ENCODE measurements at regions not wholly inside any gene's neighbourhood (a gene's known extent, or its start where the extent isn't known, plus 50 kb on each side); places are given as distances from the start of the nearest gene placed in this dataset.
"Not testable (repeated sequence)": the region's sequence is repeated elsewhere in the genome, so short reads cannot be mapped to it uniquely, and the experiment has no call there.

DNA sequence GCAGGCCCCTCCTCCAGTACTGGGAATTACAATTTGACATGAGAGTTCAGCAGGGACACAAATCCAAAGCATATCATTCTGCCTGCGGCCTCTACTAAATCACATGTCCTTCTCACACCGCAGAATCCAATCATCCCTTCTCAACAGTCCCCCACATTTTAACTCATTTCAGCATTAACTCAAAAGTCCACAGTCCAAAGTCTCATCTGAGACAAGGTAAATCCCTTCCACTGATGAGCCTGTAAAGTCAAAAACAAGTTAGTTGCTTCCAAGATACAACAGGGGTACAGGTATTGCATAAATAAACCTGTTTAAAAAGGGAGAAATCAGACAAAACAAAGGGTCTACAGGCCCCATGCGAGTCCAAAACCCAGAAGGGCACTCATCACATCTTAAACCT, 64.0 kb downstream of the EBNA1BP2 start:
- CTCF ChIA-PET, result no interaction called here
- POLR2A ChIA-PET, result no interaction called here
- Mint-ChIP-seq H3K36me3 (peaks cover 0 to 24% (median 0%) of the 10 kb centered on the region in 3 donors), H3K4me1 (no peaks in the 10 kb centered on the region), H3K9me3 (peaks cover 11 to 23% (median 17%) of the 10 kb centered on the region in 5 donors), H3K27me3 (peaks cover 5 to 22% of the 10 kb centered on the region in 2 donors), H3K4me3 (no peak overlapping the region), H3K27ac (no peak overlapping the region)
- DNase-seq, result no peak
- Histone ChIP-seq H3K27me3 (ENCODE audit: insufficient read depth, low read length, poor library complexity, severe bottlenecking) (no peaks in the 10 kb centered on the region), H3K4me3 (ENCODE audit: low read length) (no peak overlapping the region), H3K36me3 (ENCODE audit: insufficient read depth, low read length) (no peaks in the 10 kb centered on the region), H3K9me3 (ENCODE audit: low read length) (no peaks in the 10 kb centered on the region), H3K4me1 (ENCODE audit: insufficient read depth, low read length) (no peaks in the 10 kb centered on the region), H3K27ac (ENCODE audit: low read depth, low read length) (no peak overlapping the region)

DNA sequence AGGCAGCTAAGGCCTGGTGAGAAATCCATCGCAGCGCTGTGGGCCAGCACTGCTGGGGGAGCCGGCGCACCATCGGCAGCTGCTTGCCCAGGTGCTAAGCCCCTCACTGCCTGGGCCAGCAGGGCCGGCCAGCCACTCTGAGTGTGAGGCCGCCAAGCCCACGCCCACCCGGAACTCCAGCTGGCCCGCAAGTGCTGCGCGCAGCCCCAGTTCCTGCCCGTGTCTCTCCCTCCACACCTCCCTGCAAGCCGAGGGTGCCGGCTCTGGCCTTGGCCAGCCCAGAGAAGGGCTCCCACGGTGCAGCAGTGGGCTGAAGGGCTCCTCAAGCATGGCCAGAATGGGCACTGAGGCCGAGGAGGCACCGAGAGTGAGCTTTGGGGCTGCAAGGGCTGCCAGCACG, 64.4 kb downstream of the EBNA1BP2 start:
- H3K4me1 ChIP-seq (ENCODE audit: insufficient read depth, low read length), result no peaks in the 10 kb centered on the region
- Mint-ChIP-seq H3K36me3 (peaks cover 0 to 24% (median 0%) of the 10 kb centered on the region in 3 donors), H3K27ac (no peak overlapping the region), H3K27me3 (peaks cover 5 to 22% of the 10 kb centered on the region in 2 donors), H3K4me3 (no peak overlapping the region), H3K9me3 (peaks cover 11 to 23% (median 17%) of the 10 kb centered on the region in 5 donors), H3K4me1 (no peaks in the 10 kb centered on the region)
- H3K27me3 ChIP-seq (ENCODE audit: insufficient read depth, low read length, poor library complexity, severe bottlenecking), result no peaks in the 10 kb centered on the region
- DNase-seq, result no peak
- no peaks in the 10 kb centered on the region for H3K36me3 ChIP-seq (ENCODE audit: insufficient read depth, low read length)
- H3K9me3 ChIP-seq (ENCODE audit: low read length), result no peaks in the 10 kb centered on the region
- POLR2A ChIA-PET, result no interaction called here
- CTCF ChIA-PET, result no interaction called here
- no peak overlapping the region for H3K4me3 ChIP-seq (ENCODE audit: low read length)
- H3K27ac ChIP-seq (ENCODE audit: low read depth, low read length), result no peak overlapping the region

DNA sequence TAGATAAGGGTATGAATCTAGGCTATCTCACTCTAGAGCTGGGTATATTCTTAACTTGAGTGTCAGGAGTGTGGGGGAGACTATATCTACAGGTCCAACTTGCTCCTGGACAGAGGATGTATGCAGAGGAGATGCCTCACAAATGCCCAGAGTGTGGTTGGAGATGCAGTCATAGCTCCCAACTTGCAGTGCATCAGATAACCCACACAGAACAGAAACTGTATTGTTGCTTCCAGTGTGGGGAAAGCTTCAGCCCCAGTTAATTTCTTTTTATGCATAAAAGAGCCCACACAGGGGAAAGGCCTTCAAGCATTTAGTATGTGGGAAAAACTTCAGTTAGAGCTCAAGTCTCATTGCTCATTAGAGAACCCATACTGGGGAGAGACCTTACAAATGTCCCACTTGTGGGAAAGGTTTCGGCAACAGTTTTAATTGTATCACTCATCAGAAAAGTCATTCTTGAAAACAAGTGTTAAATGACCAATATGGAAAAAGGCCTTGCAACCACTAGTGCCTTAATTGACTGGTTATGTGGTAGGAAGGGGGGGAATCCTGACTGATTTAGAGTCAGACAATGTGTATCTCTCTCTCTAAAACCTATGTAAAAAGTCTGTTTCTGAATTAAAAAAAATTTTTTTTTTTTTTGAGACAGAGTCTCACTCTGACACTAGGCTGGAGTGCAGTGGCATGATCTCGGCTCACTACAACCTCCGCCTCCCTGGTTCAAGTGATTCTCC, 67.9 kb downstream of the EBNA1BP2 start:
- Mint-ChIP-seq H3K4me1 (no peaks in the 10 kb centered on the region), H3K27ac (no peak overlapping the region), H3K9me3 (peaks cover 2 to 16% (median 8%) of the 10 kb centered on the region in 5 donors), H3K27me3 (peaks cover 7 to 25% of the 10 kb centered on the region in 2 donors), H3K4me3 (no peak overlapping the region), H3K36me3 (peaks cover 0 to 17% (median 0%) of the 10 kb centered on the region in 3 donors)
- Histone ChIP-seq H3K4me3 (ENCODE audit: low read length) (no peak overlapping the region), H3K9me3 (ENCODE audit: low read length) (no peaks in the 10 kb centered on the region), H3K4me1 (ENCODE audit: insufficient read depth, low read length) (no peaks in the 10 kb centered on the region), H3K27me3 (ENCODE audit: insufficient read depth, low read length, poor library complexity, severe bottlenecking) (no peaks in the 10 kb centered on the region), H3K27ac (ENCODE audit: low read depth, low read length) (no peak overlapping the region), H3K36me3 (ENCODE audit: insufficient read depth, low read length) (no peaks in the 10 kb centered on the region)
- no peak for DNase-seq
- POLR2A ChIA-PET, result interaction anchor here (0.5 kb wide), 1 partner anchor 137 kb away, joined by 3 read pairs; no protein-coding TSS in a partner anchor
- CTCF ChIA-PET, result no interaction called here

DNA sequence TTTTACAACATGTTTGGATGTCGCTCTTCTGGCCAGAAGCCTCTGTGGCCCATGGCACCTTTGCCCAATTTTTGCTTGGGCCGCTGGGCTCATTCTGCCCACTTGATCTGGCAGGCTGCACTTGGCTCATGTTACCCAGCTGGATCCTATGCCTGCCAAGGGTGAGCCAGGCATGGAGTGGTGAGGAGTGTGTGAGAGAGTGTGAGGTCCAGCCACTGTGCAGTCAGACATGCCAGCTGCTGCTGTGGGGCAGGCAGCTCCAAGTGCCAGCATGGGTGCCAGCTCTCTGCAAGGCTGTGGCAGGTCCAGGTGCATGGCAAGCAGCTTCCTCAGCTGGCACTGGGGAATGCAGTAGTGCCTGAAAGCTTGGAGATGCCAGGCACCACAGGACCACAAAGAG, 71.0 kb downstream of the EBNA1BP2 start:
- H3K9me3 Mint-ChIP-seq, result peaks cover 0 to 11% (median 3%) of the 10 kb centered on the region in 5 donors
- Histone ChIP-seq H3K36me3 (ENCODE audit: insufficient read depth, low read length) (no peaks in the 10 kb centered on the region), H3K27ac (ENCODE audit: low read depth, low read length) (no peak overlapping the region), H3K4me1 (ENCODE audit: insufficient read depth, low read length) (no peaks in the 10 kb centered on the region), H3K9me3 (ENCODE audit: low read length) (no peaks in the 10 kb centered on the region), H3K27me3 (ENCODE audit: insufficient read depth, low read length, poor library complexity, severe bottlenecking) (no peaks in the 10 kb centered on the region), H3K4me3 (ENCODE audit: low read length) (no peak overlapping the region)
- no peak for DNase-seq
- peaks cover 0 to 14% (median 0%) of the 10 kb centered on the region in 3 donors for H3K36me3 Mint-ChIP-seq
- H3K27ac Mint-ChIP-seq, result no peak overlapping the region
- H3K4me3 Mint-ChIP-seq, result no peak overlapping the region
- ChIA-PET POLR2A (no interaction called here), CTCF (interaction anchor here (1.6 kb wide), 1 partner anchor 9 kb away, joined by 5 read pairs; no protein-coding TSS in a partner anchor)
- no peaks in the 10 kb centered on the region for H3K4me1 Mint-ChIP-seq
- H3K27me3 Mint-ChIP-seq, result peaks cover 5 to 11% of the 10 kb centered on the region in 2 donors

DNA sequence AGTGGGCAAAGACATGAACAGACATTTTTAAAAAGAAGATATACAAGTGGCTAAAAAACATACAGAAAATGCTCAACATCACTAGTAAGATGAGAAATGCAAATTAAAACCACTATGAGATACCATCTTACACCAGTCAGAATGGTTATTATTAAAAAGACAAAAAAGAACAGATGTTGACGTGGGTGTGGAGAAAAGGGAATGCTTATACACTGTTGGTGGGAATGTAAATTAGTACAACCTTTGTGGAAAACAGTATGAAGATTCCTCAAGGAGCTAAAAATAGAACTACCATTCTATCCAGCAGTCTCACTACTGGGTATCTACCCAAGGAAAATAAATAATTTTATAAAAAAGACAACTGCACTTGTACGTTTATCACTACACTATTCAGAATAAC, 73.9 kb downstream of the EBNA1BP2 start:
- no peak overlapping the region for H3K27ac ChIP-seq (ENCODE audit: low read depth, low read length)
- Mint-ChIP-seq H3K9me3 (peaks cover 0 to 4% (median 0%) of the 10 kb centered on the region in 5 donors), H3K27ac (no peak overlapping the region), H3K36me3 (no peaks in the 10 kb centered on the region), H3K27me3 (peaks cover 7 to 25% of the 10 kb centered on the region in 2 donors), H3K4me1 (no peaks in the 10 kb centered on the region), H3K4me3 (no peak overlapping the region)
- H3K4me1 ChIP-seq (ENCODE audit: insufficient read depth, low read length), result no peaks in the 10 kb centered on the region
- no peaks in the 10 kb centered on the region for H3K36me3 ChIP-seq (ENCODE audit: insufficient read depth, low read length)
- no peak overlapping the region for H3K4me3 ChIP-seq (ENCODE audit: low read length)
- no peak for DNase-seq
- ChIA-PET POLR2A (no interaction called here), CTCF (no interaction called here)
- H3K27me3 ChIP-seq (ENCODE audit: insufficient read depth, low read length, poor library complexity, severe bottlenecking), result no peaks in the 10 kb centered on the region
- H3K9me3 ChIP-seq (ENCODE audit: low read length), result no peaks in the 10 kb centered on the region

DNA sequence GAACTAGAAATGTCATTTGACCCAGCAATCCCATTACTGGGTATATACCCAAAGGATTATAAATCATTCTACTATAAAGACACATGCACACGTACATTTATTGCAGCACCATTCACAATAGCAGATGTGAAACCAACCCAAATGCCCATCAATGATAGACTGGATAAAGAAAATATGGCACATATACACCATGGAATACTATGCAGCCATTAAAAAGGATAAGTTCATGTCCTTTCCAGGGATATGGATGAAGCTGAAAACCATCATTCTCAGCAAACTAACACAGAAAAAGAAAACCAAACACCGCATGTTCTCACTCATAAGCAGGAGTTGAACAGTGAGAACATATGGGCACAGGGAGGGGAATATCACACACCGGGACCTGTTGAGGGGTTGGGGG, 75.6 kb downstream of the EBNA1BP2 start:
- POLR2A ChIA-PET; H3K9me3 ChIP-seq (ENCODE audit: low read length); H3K36me3 ChIP-seq (ENCODE audit: insufficient read depth, low read length); H3K4me3 ChIP-seq (ENCODE audit: low read length); H3K36me3 Mint-ChIP-seq; H3K4me1 ChIP-seq (ENCODE audit: insufficient read depth, low read length); CTCF ChIA-PET; H3K27me3 ChIP-seq (ENCODE audit: insufficient read depth, low read length, poor library complexity, severe bottlenecking); H3K4me1 Mint-ChIP-seq; H3K27ac Mint-ChIP-seq; H3K4me3 Mint-ChIP-seq; DNase-seq; H3K27ac ChIP-seq (ENCODE audit: low read depth, low read length); H3K9me3 Mint-ChIP-seq: not testable (repeated sequence)
- H3K27me3 Mint-ChIP-seq, result peaks cover 7 to 31% of the 10 kb centered on the region in 2 donors

DNA sequence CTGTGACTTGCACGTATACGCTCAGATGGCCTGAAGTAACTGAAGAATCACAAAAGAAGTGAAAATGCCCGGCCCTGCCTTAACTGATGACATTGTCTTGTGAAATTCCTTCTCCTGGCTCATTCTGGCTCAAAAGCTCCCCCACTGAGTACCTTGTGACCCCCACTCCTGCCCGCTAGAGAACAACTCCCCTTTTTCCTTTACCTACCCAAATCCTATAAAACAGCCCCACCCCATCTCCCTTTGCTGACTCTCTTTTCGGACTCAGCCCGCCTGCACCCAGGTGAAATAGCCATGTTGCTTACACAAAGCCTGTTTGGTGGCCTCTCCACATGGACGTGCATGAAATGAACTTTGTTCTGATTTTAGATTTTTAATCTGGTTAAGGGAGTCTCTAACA, 81.3 kb downstream of the EBNA1BP2 start:
- H3K4me3 ChIP-seq (ENCODE audit: low read length); H3K36me3 Mint-ChIP-seq; H3K4me3 Mint-ChIP-seq; H3K27me3 ChIP-seq (ENCODE audit: insufficient read depth, low read length, poor library complexity, severe bottlenecking); H3K9me3 ChIP-seq (ENCODE audit: low read length); H3K27ac ChIP-seq (ENCODE audit: low read depth, low read length); H3K9me3 Mint-ChIP-seq; DNase-seq; H3K36me3 ChIP-seq (ENCODE audit: insufficient read depth, low read length); POLR2A ChIA-PET; H3K4me1 Mint-ChIP-seq; H3K27ac Mint-ChIP-seq; H3K4me1 ChIP-seq (ENCODE audit: insufficient read depth, low read length): not testable (repeated sequence)
- H3K27me3 Mint-ChIP-seq, result peaks cover 12 to 69% of the 10 kb centered on the region in 2 donors
- CTCF ChIA-PET, result interaction anchor here (1.8 kb wide), 1 partner anchor 11 kb away, joined by 5 read pairs; no protein-coding TSS in a partner anchor

DNA sequence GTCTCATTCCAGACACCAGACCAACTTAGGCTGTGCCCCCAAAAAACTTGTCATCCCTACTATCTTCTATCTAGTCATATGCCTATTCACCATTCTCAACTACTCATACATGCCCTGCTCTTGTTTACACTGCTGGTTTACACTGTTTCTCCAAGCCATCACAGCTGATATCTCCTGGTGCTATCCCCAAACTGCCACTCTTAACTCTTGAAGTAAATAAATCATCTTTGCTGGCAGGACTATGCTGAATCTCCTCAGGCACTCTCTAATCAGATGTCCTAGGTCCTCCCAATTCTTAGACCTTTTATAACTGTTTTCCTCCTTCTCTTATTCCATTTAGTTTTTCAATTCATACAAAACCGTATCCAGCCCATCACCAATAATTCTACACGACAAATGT, 81.9 kb downstream of the EBNA1BP2 start:
- H3K27me3 Mint-ChIP-seq, result peaks cover 12 to 68% of the 10 kb centered on the region in 2 donors
- H3K36me3 Mint-ChIP-seq; H3K4me1 ChIP-seq (ENCODE audit: insufficient read depth, low read length); H3K4me3 ChIP-seq (ENCODE audit: low read length); H3K27me3 ChIP-seq (ENCODE audit: insufficient read depth, low read length, poor library complexity, severe bottlenecking); H3K4me1 Mint-ChIP-seq; H3K36me3 ChIP-seq (ENCODE audit: insufficient read depth, low read length); POLR2A ChIA-PET; H3K4me3 Mint-ChIP-seq; DNase-seq; CTCF ChIA-PET; H3K27ac ChIP-seq (ENCODE audit: low read depth, low read length); H3K9me3 ChIP-seq (ENCODE audit: low read length); H3K9me3 Mint-ChIP-seq: not testable (repeated sequence)
- H3K27ac Mint-ChIP-seq, result peak overlapping the region in 1 of 8 donors; percentile 6

Data from CD8-positive, alpha-beta memory T cell (primary cell).